GM12875 (cell line): ENCODE measurements at regions not wholly inside any gene's neighbourhood (a gene's known extent, or its start where the extent isn't known, plus 50 kb on each side); places are given as distances from the start of the nearest gene placed in this dataset.

Experiments
- H3K4me3 ChIP-seq: one replicate; pipeline ENCODE4 v1.5.1; 2011; ENCODE audit warnings: low read depth, low read length, control low read depth
- CTCF ChIP-seq: IDR thresholded peaks from 2 replicates; pipeline ENCODE4 v1.5.1; 2011; ENCODE audit warnings: low read depth, mild to moderate bottlenecking, control low read depth, inconsistent platforms, low read length, moderate library complexity, borderline replicate concordance; ENCODE audit not compliant: insufficient read depth

- H3K4me3 ChIP-seq: no peak overlapping the region
- no peak for TF ChIP-seq CTCF
Observed at GRCh38 chr12:31876568-31877424, 82.4 kb upstream of the RESF1 start.

- no peak overlapping the region for H3K4me3 ChIP-seq
- no peak for TF ChIP-seq CTCF
Observed at GRCh38 chr12:31875609-31875964, 83.6 kb upstream of the RESF1 start.

- H3K4me3 ChIP-seq: no peak overlapping the region
- no peak for TF ChIP-seq CTCF
Observed at GRCh38 chr12:31874961-31875608, 84.1 kb upstream of the RESF1 start.

GRCh38 chr12:31872831-31873604, 86.2 kb upstream of the RESF1 start:
- H3K4me3 ChIP-seq: no peak overlapping the region
- TF ChIP-seq CTCF: no peak

GRCh38 chr12:31869972-31870371, 89.2 kb upstream of the RESF1 start:
- no peak overlapping the region for H3K4me3 ChIP-seq
- no peak for TF ChIP-seq CTCF

GRCh38 chr12:31868965-31869364, 90.2 kb upstream of the RESF1 start:
- no peak for TF ChIP-seq CTCF
- H3K4me3 ChIP-seq: no peak overlapping the region

- no peak for TF ChIP-seq CTCF
- H3K4me3 ChIP-seq: no peak overlapping the region
Observed at GRCh38 chr12:31867292-31867691, 91.9 kb upstream of the RESF1 start.
